Cardiac fibroblast (primary cell): ENCODE measurements at regions not wholly inside any gene's neighbourhood (a gene's known extent, or its start where the extent isn't known, plus 50 kb on each side); places are given as distances from the start of the nearest gene placed in this dataset.

Source experiments
- DNase-seq, 2 donors: peaks; one replicate each; pipeline versions ENCODE4 v3.0.0 to v3.0.0-alpha.2; 2010; ENCODE audit warnings: low read depth in 2 of 2
- H3K4me3 ChIP-seq, 2 donors: replicated peaks in 1 of 2; 1 replicate in 1 of 2; 2 replicates in 1 of 2; pipeline ENCODE4 v1.5.1; 2011; ENCODE audit warnings: low read depth in 2 of 2, low read length in 2 of 2, mild to moderate bottlenecking in 2 of 2, moderate library complexity in 1 of 2
- TF ChIP-seq, protein P1 (sequence below): IDR thresholded peaks from one replicate; pipeline ENCODE4 v1.5.1; 2011; ENCODE audit warnings: low read depth, mild to moderate bottlenecking, low read length, inconsistent platforms

DNA sequence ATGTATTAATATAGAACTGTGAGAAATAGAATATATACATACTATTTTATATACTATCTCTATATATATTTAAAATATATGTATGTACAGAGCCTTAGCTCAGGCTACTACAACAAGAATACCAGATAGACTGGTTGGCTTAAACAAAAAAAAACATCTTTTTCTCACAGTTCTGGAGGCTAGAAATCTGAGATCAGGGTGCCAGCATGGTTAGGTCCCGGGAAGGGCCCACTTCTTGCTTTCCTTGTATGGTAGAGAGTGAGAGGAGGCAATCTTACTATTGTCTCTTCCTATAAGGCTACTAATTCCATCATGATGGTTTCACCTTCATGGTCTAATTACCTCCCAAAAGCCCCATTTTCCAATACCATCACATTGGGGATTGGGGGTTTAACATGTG, 613.0 kb downstream of the ZNF608 start:
- TF ChIP-seq, protein P1, sequence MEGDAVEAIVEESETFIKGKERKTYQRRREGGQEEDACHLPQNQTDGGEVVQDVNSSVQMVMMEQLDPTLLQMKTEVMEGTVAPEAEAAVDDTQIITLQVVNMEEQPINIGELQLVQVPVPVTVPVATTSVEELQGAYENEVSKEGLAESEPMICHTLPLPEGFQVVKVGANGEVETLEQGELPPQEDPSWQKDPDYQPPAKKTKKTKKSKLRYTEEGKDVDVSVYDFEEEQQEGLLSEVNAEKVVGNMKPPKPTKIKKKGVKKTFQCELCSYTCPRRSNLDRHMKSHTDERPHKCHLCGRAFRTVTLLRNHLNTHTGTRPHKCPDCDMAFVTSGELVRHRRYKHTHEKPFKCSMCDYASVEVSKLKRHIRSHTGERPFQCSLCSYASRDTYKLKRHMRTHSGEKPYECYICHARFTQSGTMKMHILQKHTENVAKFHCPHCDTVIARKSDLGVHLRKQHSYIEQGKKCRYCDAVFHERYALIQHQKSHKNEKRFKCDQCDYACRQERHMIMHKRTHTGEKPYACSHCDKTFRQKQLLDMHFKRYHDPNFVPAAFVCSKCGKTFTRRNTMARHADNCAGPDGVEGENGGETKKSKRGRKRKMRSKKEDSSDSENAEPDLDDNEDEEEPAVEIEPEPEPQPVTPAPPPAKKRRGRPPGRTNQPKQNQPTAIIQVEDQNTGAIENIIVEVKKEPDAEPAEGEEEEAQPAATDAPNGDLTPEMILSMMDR: no peak
- DNase-seq: no peak

DNA sequence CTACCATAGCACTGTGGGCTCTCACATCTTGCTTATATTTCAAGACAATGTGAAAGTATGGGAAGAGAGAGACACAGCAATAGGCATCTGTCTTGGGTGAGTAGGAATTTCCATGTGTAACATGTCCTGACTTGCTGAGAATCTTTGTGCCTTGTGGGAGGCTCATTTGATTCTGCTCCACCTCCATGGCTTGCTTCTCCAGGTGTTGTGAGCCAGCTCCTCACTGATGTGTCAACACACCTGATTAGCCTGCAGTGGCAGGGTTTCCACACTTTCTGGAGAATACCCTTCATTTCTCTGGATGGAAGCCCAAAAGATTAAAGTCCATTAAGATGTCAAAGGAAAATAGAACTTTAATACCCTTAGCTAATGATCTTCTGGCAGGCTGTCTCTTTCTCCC, 613.6 kb downstream of the ZNF608 start:
- DNase-seq: no peak
- H3K4me3 ChIP-seq: no peak overlapping the region
- TF ChIP-seq, protein P1: no peak

More for the DNA sequence above, 613.0 kb downstream of the ZNF608 start:
- no peak overlapping the region for H3K4me3 ChIP-seq

DNA sequence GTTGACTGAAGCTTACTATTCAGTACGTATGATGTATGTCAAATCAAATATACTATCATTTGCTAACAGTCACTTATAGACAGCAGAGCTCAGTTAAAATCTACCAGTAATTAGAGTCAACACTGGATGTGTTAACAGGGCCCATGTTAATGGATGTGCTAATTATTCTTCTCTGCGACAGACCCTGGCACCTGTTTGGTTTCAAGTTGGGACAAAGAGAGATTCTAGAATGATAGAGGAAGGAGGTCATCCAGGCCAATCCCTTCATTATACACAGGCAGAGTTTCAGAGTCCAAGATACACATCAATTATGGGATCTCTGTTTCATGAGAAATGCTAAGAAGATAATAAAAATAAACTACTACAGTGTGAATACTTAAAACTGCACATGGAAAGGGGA, 615.0 kb downstream of the ZNF608 start:
- no peak overlapping the region for H3K4me3 ChIP-seq
- no peak for DNase-seq
- TF ChIP-seq, protein P1: no peak

DNA sequence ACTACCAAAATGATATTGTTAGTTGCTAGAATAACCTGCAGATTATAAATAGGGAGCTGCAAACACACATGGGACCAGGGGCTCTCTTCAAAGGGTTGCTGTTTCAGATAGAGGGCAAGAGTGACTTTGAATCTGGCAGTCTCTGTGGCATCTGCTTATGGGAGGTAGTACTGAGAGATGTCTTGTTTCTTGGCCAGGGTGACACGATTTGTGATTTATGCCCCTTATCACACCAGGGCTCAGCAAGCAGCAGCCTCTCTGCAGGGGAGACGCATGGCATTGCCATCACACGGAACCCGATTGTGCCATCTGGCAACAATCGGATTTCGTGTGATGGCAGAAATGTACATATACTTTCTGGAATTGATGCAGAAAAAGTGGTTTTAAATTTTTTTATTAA, 615.6 kb downstream of the ZNF608 start:
- TF ChIP-seq, protein P1: no peak
- H3K4me3 ChIP-seq: no peak overlapping the region
- no peak for DNase-seq

DNA sequence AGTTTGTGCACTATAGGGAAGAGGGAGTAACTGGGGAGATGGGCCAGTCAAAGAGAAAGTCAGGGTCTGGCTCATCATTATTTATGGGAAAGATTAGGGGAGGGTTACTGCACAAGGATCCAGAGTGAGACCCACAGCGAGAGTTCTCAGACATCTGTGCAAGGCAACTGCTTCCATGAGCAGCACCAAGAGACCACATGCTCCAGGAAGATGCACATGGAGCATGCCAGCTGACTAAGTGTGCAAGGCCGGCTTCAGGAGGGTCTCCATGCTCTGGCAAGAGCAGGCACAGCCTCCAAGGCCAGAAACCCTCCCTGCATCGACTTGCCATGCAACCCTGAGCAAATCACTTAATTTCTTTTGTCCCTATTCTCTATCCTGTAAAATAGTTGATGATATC, 616.9 kb downstream of the CSNK1G3 start:
- no peak for DNase-seq
- no peak overlapping the region for H3K4me3 ChIP-seq
- TF ChIP-seq, protein P1: no peak

DNA sequence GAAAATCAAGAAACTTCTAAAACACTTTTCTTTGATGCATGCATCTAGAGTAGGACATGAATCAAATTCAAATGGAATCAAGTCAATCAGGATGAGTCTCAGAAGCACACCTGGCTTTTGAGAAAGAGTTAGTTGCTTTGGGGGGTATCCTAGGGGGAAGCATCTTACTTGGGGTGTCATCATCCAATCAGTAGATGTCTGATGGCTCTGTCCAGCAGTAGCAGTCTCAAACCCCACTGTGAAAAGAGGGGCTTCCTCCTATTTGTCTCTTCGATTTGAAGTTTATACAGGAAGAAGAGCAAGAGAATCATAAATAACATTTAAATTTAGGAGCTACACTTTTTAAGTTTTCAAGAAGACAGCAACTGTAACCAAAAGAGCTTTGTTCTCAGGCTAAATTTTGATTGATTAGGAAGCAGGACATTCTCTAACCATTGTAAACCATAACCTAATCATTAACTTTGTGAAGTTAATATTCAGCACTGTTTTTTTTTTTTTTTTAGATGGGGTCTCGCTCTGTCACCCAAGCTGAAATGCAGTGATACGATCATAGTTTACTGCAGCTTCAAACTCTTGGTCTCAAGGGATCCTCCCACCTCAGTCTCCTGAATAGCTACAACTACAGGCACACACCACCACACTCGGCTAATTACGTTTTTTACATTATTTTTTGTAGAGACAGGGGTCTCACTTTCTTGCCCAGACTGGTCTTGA, 614.7 kb downstream of the CSNK1G3 start:
- TF ChIP-seq, protein P1: no peak
- no peak for DNase-seq
- H3K4me3 ChIP-seq: no peak overlapping the region
